ENCODE measurements at regions not wholly inside any gene's neighbourhood (a gene's known extent, or its start where the extent isn't known, plus 50 kb on each side); places are given as distances from the start of the nearest gene placed in this dataset.

GRCh38 chr6:25010902-25011625 is 75.3 kb upstream of the RIPOR2 start:
- H3K27ac Mint-ChIP-seq (ENCODE audit: low read depth, unreplicated experiment) = peak overlapping the region; percentile 78
- no peaks in the 10 kb centered on the region for H3K27me3 Mint-ChIP-seq (ENCODE audit: insufficient read depth, unreplicated experiment)
- BruUV-seq (replicated peaks) = no TSS peak
- no peak for TF ChIP-seq CTCF (IDR thresholded peaks at IDR 0.05; ENCODE audit: unreplicated experiment)
- peak overlapping the region; percentile 6 for H3K4me3 Mint-ChIP-seq (ENCODE audit: unreplicated experiment)
- intact Hi-C loops (cut with micrococcal nuclease) = no loop called here
- DNase-seq (ENCODE audit: unreplicated experiment) = peak; percentile 72
- H3K4me1 Mint-ChIP-seq (ENCODE audit: insufficient read depth, unreplicated experiment) = peaks cover 73% of the 10 kb centered on the region
- POLR2A ChIA-PET = interaction anchor here (1.1 to 8.3 kb wide), 5 partner anchors 11 to 345 kb away, joined by 5 to 159 read pairs (median 5); partner anchors contain the start of genes ACOT13 and TDP2
- H3K36me3 Mint-ChIP-seq (ENCODE audit: insufficient read depth, unreplicated experiment) = peaks cover 6% of the 10 kb centered on the region
- CTCF ChIA-PET = interaction anchor here (1.0 kb wide), 1 partner anchor 156 kb away, joined by 3 read pairs; no protein-coding TSS in a partner anchor
- no peaks in the 10 kb centered on the region for H3K9me3 Mint-ChIP-seq (ENCODE audit: unreplicated experiment)

GRCh38 chr6:25012657-25013056 is 76.9 kb upstream of the RIPOR2 start:
- no peaks in the 10 kb centered on the region for H3K27me3 Mint-ChIP-seq (ENCODE audit: insufficient read depth, unreplicated experiment)

GRCh38 chr6:25013246-25013645 is 77.5 kb upstream of the RIPOR2 start:
- Mint-ChIP-seq H3K4me3 (ENCODE audit: unreplicated experiment) (peak overlapping the region; percentile 11), H3K36me3 (ENCODE audit: insufficient read depth, unreplicated experiment) (peaks cover 10% of the 10 kb centered on the region), H3K27me3 (ENCODE audit: insufficient read depth, unreplicated experiment) (no peaks in the 10 kb centered on the region), H3K4me1 (ENCODE audit: insufficient read depth, unreplicated experiment) (peaks cover 70% of the 10 kb centered on the region), H3K9me3 (ENCODE audit: unreplicated experiment) (no peaks in the 10 kb centered on the region), H3K27ac (ENCODE audit: low read depth, unreplicated experiment) (peak overlapping the region; percentile 62)
- ChIA-PET CTCF (interaction anchor here (0.7 to 9.0 kb wide), 8 partner anchors 12 to 227 kb away, joined by 3 to 158 read pairs (median 4); no protein-coding TSS in a partner anchor), POLR2A (interaction anchor here (0.6 to 8.4 kb wide), 14 partner anchors 8 to 1216 kb away, joined by 3 to 172 read pairs (median 4); partner anchors contain the start of genes ACOT13 and TDP2)
- intact Hi-C loops (cut with micrococcal nuclease) = no loop called here
- DNase-seq (ENCODE audit: unreplicated experiment) = no peak
- BruUV-seq (replicated peaks) = no TSS peak
- TF ChIP-seq CTCF (IDR thresholded peaks at IDR 0.05; ENCODE audit: unreplicated experiment) = no peak

More at GRCh38 chr6:25012657-25013056, 76.9 kb upstream of the RIPOR2 start:
- intact Hi-C loops (cut with micrococcal nuclease) = no loop called here
- H3K36me3 Mint-ChIP-seq (ENCODE audit: insufficient read depth, unreplicated experiment) = peaks cover 10% of the 10 kb centered on the region
- no peak for TF ChIP-seq CTCF (IDR thresholded peaks at IDR 0.05; ENCODE audit: unreplicated experiment)
- POLR2A ChIA-PET = interaction anchor here (0.6 to 8.4 kb wide), 14 partner anchors 8 to 346 kb away, joined by 3 to 172 read pairs (median 5); partner anchors contain the start of genes ACOT13 and TDP2
- CTCF ChIA-PET = interaction anchor here (0.6 to 0.9 kb wide), 4 partner anchors 139 to 980 kb away, joined by 3 to 4 read pairs (median 4); no protein-coding TSS in a partner anchor
- H3K4me1 Mint-ChIP-seq (ENCODE audit: insufficient read depth, unreplicated experiment) = peaks cover 72% of the 10 kb centered on the region
- peak overlapping the region; percentile 11 for H3K4me3 Mint-ChIP-seq (ENCODE audit: unreplicated experiment)
- no TSS peak for BruUV-seq (replicated peaks)
- peak; percentile 83 for DNase-seq (ENCODE audit: unreplicated experiment)
- H3K27ac Mint-ChIP-seq (ENCODE audit: low read depth, unreplicated experiment) = peak overlapping the region; percentile 62
- H3K9me3 Mint-ChIP-seq (ENCODE audit: unreplicated experiment) = no peaks in the 10 kb centered on the region

GRCh38 chr6:25014369-25014768 is 78.6 kb upstream of the RIPOR2 start:
- intact Hi-C loops (cut with micrococcal nuclease) = no loop called here
- POLR2A ChIA-PET = interaction anchor here (0.9 to 8.4 kb wide), 13 partner anchors 10 to 619 kb away, joined by 3 to 172 read pairs (median 6); no protein-coding TSS in a partner anchor
- TF ChIP-seq CTCF (IDR thresholded peaks at IDR 0.05; ENCODE audit: unreplicated experiment) = no peak
- H3K27ac Mint-ChIP-seq (ENCODE audit: low read depth, unreplicated experiment) = peak overlapping the region; percentile 62
- DNase-seq (ENCODE audit: unreplicated experiment) = no peak
- CTCF ChIA-PET = interaction anchor here (0.6 to 9.0 kb wide), 8 partner anchors 21 to 178 kb away, joined by 3 to 158 read pairs (median 3); no protein-coding TSS in a partner anchor
- H3K9me3 Mint-ChIP-seq (ENCODE audit: unreplicated experiment) = no peaks in the 10 kb centered on the region
- H3K36me3 Mint-ChIP-seq (ENCODE audit: insufficient read depth, unreplicated experiment) = peaks cover 10% of the 10 kb centered on the region
- peaks cover 70% of the 10 kb centered on the region for H3K4me1 Mint-ChIP-seq (ENCODE audit: insufficient read depth, unreplicated experiment)
- H3K4me3 Mint-ChIP-seq (ENCODE audit: unreplicated experiment) = no peak overlapping the region
- no peaks in the 10 kb centered on the region for H3K27me3 Mint-ChIP-seq (ENCODE audit: insufficient read depth, unreplicated experiment)
- BruUV-seq (replicated peaks) = no TSS peak
